Stimulated activated CD8-positive, alpha-beta memory T cell treated with anti-CD3 and anti-CD28 coated beads, Interleukin-7, amount 100 ng/mL, for 24 hours (primary cell): ENCODE measurements at regions not wholly inside any gene's neighbourhood (a gene's known extent, or its start where the extent isn't known, plus 50 kb on each side); places are given as distances from the start of the nearest gene placed in this dataset.

Experiments used
- DNase-seq: peaks from one replicate; pipeline ENCODE4 v3.0.0-alpha.2; 2020; ENCODE audit warnings: low read depth

- no peak for DNase-seq
Measured at GRCh38 chr3:178152988-178153387, 383.2 kb upstream of the KCNMB2 start.

- DNase-seq, result no peak
Measured at GRCh38 chr3:178155521-178155920, 380.7 kb upstream of the KCNMB2 start.

- DNase-seq, result no peak
Measured at GRCh38 chr3:178156301-178156700, 379.9 kb upstream of the KCNMB2 start.

GRCh38 chr3:178159691-178160220 lies 376.5 kb upstream of the KCNMB2 start:
- DNase-seq, result no peak

- no peak for DNase-seq
Measured at GRCh38 chr3:178169421-178169820, 366.8 kb upstream of the KCNMB2 start.

GRCh38 chr3:178170698-178171535 lies 365.3 kb upstream of the KCNMB2 start:
- no peak for DNase-seq

GRCh38 chr3:178172121-178172520 lies 364.1 kb upstream of the KCNMB2 start:
- no peak for DNase-seq

GRCh38 chr3:178174201-178174915 lies 361.9 kb upstream of the KCNMB2 start:
- DNase-seq, result no peak

GRCh38 chr3:178181088-178181487 lies 355.1 kb upstream of the KCNMB2 start:
- no peak for DNase-seq

- no peak for DNase-seq
Measured at GRCh38 chr3:178181784-178182183, 354.5 kb upstream of the KCNMB2 start.

GRCh38 chr3:178182337-178182779 lies 353.9 kb upstream of the KCNMB2 start:
- no peak for DNase-seq

GRCh38 chr3:178184833-178185232 lies 351.4 kb upstream of the KCNMB2 start:
- DNase-seq, result no peak

GRCh38 chr3:178186666-178187065 lies 349.6 kb upstream of the KCNMB2 start:
- DNase-seq, result no peak

- DNase-seq, result no peak
Measured at GRCh38 chr3:178189854-178190253, 346.4 kb upstream of the KCNMB2 start.

- DNase-seq, result no peak
Measured at GRCh38 chr3:178193846-178194245, 342.4 kb upstream of the KCNMB2 start.

- no peak for DNase-seq
Measured at GRCh38 chr3:178194539-178194938, 341.7 kb upstream of the KCNMB2 start.

- DNase-seq, result no peak
Measured at GRCh38 chr3:178195824-178196223, 340.4 kb upstream of the KCNMB2 start.

- no peak for DNase-seq
Measured at GRCh38 chr3:178198329-178198728, 337.9 kb upstream of the KCNMB2 start.

GRCh38 chr3:178200316-178200715 lies 335.9 kb upstream of the KCNMB2 start:
- no peak for DNase-seq

- DNase-seq, result no peak
Measured at GRCh38 chr3:178201714-178202113, 334.5 kb upstream of the KCNMB2 start.

GRCh38 chr3:178202194-178202593 lies 334.0 kb upstream of the KCNMB2 start:
- DNase-seq, result no peak

- no peak for DNase-seq
Measured at GRCh38 chr3:178203165-178203564, 333.1 kb upstream of the KCNMB2 start.

- no peak for DNase-seq
Measured at GRCh38 chr3:178203650-178204049, 332.6 kb upstream of the KCNMB2 start.
